ENCODE measurements at regions not wholly inside any gene's neighbourhood (a gene's known extent, or its start where the extent isn't known, plus 50 kb on each side); places are given as distances from the start of the nearest gene placed in this dataset.

- H3K4me3 ChIP-seq (replicated peaks in 1 of 3; ENCODE audit: insufficient read depth in 1 of 3, low read depth in 2 of 3, low read length in 3 of 3): no peak overlapping the region
- no peaks in the 10 kb centered on the region for H4K20me1 ChIP-seq (ENCODE audit: insufficient read depth, low read length)
- TF ChIP-seq MYC (CRISPR knock-in tag; IDR thresholded peaks at IDR 0.05; ENCODE audit: borderline replicate concordance) (no peak), DRAP1 (CRISPR knock-in tag; IDR thresholded peaks at IDR 0.05) (no peak), TFDP1 (CRISPR knock-in tag; IDR thresholded peaks at IDR 0.05; ENCODE audit: borderline replicate concordance) (no peak), NCOA2 (CRISPR knock-in tag; IDR thresholded peaks at IDR 0.05) (no peak), IRF2 (CRISPR knock-in tag; IDR thresholded peaks at IDR 0.05) (no peak), POLR2G (IDR thresholded peaks at IDR 0.05; ENCODE audit: low read depth, low read length) (no peak), ZNF710 (CRISPR knock-in tag; IDR thresholded peaks at IDR 0.05; ENCODE audit: borderline replicate concordance) (no peak), HNRNPUL1 (IDR thresholded peaks at IDR 0.05; ENCODE audit: low read depth, low read length) (no peak), ASH2L (IDR thresholded peaks at IDR 0.05; ENCODE audit: insufficient read length, low read depth, low read length) (no peak), ONECUT2 (CRISPR knock-in tag; IDR thresholded peaks at IDR 0.05) (no peak), SMC3 (IDR thresholded peaks at IDR 0.05; ENCODE audit: low read length) (no peak), HMG20A (CRISPR knock-in tag; IDR thresholded peaks at IDR 0.05; ENCODE audit: borderline replicate concordance) (no peak)
- FAIRE-seq (no peak), DNase-seq (ENCODE audit: low spot score) (no peak), ATAC-seq (no peak)
- no peak overlapping the region for H3K9ac ChIP-seq (ENCODE audit: insufficient read depth, low read depth, low read length)
- intact Hi-C loops (cut with micrococcal nuclease; ENCODE audit: unreplicated experiment): no loop called here
- in situ Hi-C loops (cut with HindIII; ENCODE audit: extremely low pct_ligation_motif_present, low pct_unique_long_range_greater_than_20kb): no loop called here
- ChIA-PET POLR2A (no interaction called here), CTCF (ENCODE audit: low intra/inter-chr PET ratio, low total read pairs) (no interaction called here)
- H3K27ac ChIP-seq (ENCODE audit: extremely low read length, insufficient read depth, low read length): no peak overlapping the region
- WGBS (ENCODE audit: low lambda C conversion rate): 55% methylated on average over 6 of the region's 6 CpGs
- no peaks in the 10 kb centered on the region for H3K79me2 ChIP-seq (ENCODE audit: insufficient read depth, low read length)
- H3K27me3 ChIP-seq (ENCODE audit: control insufficient read depth in 1 of 2, insufficient read depth in 2 of 2, low read length in 2 of 2): peaks cover 0 to 21% of the 10 kb centered on the region in 2 experiments; a peak in 3 of 5 replicates
- H3K4me1 ChIP-seq (ENCODE audit: insufficient read depth, low read length): no peaks in the 10 kb centered on the region
- no peak overlapping the region for H3K4me2 ChIP-seq (ENCODE audit: low read depth, low read length)
- H3K36me3 ChIP-seq (replicated peaks in 1 of 2; ENCODE audit: control insufficient read depth in 1 of 2, insufficient read depth in 2 of 2, low read length in 2 of 2): no peaks in the 10 kb centered on the region
- no peak overlapping the region for H2AFZ ChIP-seq (ENCODE audit: low read length)
- no TSS peak for BruUV-seq (replicated peaks)
- H3K9me3 ChIP-seq (ENCODE audit: low read length): no peaks in the 10 kb centered on the region
Observed at GRCh38 chr2:129006901-129007300, 688.2 kb upstream of the HS6ST1 start.
